Testis (tissue), 2 donors: ENCODE measurements at regions not wholly inside any gene's neighbourhood (a gene's known extent, or its start where the extent isn't known, plus 50 kb on each side); places are given as distances from the start of the nearest gene placed in this dataset.

Experiments
- POLR2A ChIP-seq: fragments of 450-650 bp; IDR thresholded peaks from one replicate; pipeline ENCODE4 v1.6.1; 2017; ENCODE audit warnings: antibody characterized with exemption, mild to moderate bottlenecking, moderate library complexity
- TF ChIP-seq, protein P1 (sequence below), 3 experiments: fragments of 450-650 bp in 2 of 3; fragments of 200-600 bp in 1 of 3; sonication (generic) in 1 of 3; IDR thresholded peaks; one replicate each; pipeline ENCODE4 v1.5.1; 2016 to 2019; ENCODE audit warnings: antibody characterized with exemption in 3 of 3, mild to moderate bottlenecking in 2 of 3, moderate library complexity in 1 of 3

DNA sequence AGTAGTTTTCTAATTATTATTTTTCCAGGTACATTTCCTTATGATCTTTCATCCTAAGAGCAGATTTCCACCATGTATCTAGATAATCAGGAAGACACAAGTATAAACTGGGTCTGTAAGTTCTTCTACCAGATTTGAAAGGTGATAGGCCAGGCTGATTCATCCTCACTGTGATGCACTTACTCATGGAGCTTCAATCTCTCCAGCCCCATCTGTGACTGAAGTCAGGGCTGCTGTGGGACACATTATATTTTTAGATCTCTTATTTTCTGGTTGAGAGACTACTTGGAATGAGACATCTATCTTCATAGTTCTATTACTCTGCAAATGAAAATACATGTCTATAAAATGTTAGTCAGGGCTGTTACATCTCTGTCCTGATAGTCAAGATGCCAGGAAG is 85.5 kb upstream of the SLC25A13 start:
- no peak for TF ChIP-seq POLR2A
- TF ChIP-seq, protein P1, sequence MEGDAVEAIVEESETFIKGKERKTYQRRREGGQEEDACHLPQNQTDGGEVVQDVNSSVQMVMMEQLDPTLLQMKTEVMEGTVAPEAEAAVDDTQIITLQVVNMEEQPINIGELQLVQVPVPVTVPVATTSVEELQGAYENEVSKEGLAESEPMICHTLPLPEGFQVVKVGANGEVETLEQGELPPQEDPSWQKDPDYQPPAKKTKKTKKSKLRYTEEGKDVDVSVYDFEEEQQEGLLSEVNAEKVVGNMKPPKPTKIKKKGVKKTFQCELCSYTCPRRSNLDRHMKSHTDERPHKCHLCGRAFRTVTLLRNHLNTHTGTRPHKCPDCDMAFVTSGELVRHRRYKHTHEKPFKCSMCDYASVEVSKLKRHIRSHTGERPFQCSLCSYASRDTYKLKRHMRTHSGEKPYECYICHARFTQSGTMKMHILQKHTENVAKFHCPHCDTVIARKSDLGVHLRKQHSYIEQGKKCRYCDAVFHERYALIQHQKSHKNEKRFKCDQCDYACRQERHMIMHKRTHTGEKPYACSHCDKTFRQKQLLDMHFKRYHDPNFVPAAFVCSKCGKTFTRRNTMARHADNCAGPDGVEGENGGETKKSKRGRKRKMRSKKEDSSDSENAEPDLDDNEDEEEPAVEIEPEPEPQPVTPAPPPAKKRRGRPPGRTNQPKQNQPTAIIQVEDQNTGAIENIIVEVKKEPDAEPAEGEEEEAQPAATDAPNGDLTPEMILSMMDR (IDR thresholded peaks at IDR 0.05) = no peak
